ENCODE measurements at regions not wholly inside any gene's neighbourhood (a gene's known extent, or its start where the extent isn't known, plus 50 kb on each side); places are given as distances from the start of the nearest gene placed in this dataset.

DNA sequence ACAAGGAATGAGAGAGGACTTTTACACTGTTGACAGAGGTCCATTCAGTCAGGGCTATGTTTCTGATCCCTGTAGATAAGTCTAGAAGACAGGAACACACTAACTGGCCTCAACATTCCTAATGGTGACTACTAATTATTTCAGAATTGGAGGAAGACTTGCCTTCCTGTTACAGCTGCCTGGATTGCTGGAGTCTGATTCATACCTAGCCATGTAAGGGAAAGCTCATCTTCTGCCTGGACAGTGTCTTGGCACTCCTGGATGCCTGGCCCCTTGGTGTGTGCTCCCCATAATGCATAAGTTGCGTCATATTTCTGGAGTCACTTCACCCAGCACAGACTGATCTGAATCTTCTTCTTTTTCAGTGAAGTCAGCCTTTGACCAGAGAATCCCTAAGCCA lies 326.0 kb upstream of the RUNX1 start:
- WGBS, 2 donors = 92 to 93% methylated on average over 1 of the region's 1 CpG
- no peaks in the 10 kb centered on the region for H3K27me3 ChIP-seq (ENCODE audit: control insufficient read depth in 3 of 3, insufficient read depth in 3 of 3, low read length in 2 of 3)
- no peak overlapping the region for H3K4me3 ChIP-seq
- H3K36me3 ChIP-seq (ENCODE audit: control insufficient read depth in 4 of 4, insufficient read depth in 4 of 4, low read length in 4 of 4) = no peaks in the 10 kb centered on the region
- no peak overlapping the region for H3K27ac ChIP-seq (ENCODE audit: low read depth in 1 of 2, low read length in 1 of 2)
- H3K4me1 ChIP-seq (ENCODE audit: control insufficient read depth in 5 of 5, insufficient read depth in 5 of 5, low read length in 5 of 5) = no peaks in the 10 kb centered on the region
- TF ChIP-seq, protein P1, sequence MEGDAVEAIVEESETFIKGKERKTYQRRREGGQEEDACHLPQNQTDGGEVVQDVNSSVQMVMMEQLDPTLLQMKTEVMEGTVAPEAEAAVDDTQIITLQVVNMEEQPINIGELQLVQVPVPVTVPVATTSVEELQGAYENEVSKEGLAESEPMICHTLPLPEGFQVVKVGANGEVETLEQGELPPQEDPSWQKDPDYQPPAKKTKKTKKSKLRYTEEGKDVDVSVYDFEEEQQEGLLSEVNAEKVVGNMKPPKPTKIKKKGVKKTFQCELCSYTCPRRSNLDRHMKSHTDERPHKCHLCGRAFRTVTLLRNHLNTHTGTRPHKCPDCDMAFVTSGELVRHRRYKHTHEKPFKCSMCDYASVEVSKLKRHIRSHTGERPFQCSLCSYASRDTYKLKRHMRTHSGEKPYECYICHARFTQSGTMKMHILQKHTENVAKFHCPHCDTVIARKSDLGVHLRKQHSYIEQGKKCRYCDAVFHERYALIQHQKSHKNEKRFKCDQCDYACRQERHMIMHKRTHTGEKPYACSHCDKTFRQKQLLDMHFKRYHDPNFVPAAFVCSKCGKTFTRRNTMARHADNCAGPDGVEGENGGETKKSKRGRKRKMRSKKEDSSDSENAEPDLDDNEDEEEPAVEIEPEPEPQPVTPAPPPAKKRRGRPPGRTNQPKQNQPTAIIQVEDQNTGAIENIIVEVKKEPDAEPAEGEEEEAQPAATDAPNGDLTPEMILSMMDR (IDR thresholded peaks at IDR 0.05; ENCODE audit: control extremely low read depth, extremely low read depth) = no peak
- H3K9ac ChIP-seq (ENCODE audit: insufficient read depth in 1 of 2, low read length in 2 of 2) = no peak overlapping the region
- DNase-seq = no peak
- no peak for ATAC-seq (ENCODE audit: insufficient read depth, low FRiP score)
- H3K9me3 ChIP-seq (ENCODE audit: control insufficient read depth in 4 of 4, insufficient read depth in 3 of 4, low read length in 3 of 4) = no peaks in the 10 kb centered on the region

DNA sequence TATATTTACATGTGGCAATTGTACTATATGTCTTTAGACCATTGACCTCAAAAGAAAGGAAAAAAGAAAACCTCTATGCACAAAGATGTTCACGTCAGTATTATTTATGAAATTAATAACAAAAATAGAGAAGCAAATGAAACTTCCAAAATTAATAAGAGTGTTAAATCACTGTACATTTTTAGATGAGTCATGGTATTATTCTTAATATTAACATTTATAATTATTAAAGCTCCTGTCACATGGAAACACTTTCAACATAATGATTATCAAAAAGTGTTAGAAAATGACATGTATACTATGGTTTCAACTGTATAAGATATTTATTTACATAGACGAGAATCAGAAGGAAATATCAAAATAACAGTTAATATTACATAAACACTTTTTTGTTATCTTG lies 324.9 kb upstream of the RUNX1 start:
- DNase-seq = no peak

DNA sequence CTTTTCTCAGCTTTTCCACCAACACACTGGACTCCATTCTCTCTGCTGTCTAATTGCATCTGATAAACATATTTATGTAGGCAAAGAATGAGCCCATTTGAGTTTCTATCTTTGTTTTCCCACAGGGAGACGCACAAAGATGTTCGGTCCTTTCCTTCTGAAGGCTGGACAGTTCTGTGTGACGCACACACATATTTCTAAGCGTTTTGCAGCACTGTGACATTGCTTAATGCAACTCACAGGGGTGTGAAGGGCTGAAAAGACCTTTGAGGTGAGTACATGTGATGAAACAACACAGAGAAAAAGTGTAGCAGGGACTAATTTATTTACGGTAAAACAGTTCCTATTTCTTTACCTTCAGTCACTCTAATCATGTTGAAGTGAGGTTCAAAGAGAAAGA lies 323.1 kb upstream of the RUNX1 start:
- no peaks in the 10 kb centered on the region for H3K36me3 ChIP-seq (ENCODE audit: control insufficient read depth in 4 of 4, insufficient read depth in 4 of 4, low read length in 4 of 4)
- DNase-seq (no peak), ATAC-seq (ENCODE audit: insufficient read depth, low FRiP score) (no peak)
- peaks cover 0 to 2% (median 0%) of the 10 kb centered on the region in 4 donors for H3K9me3 ChIP-seq (ENCODE audit: control insufficient read depth in 4 of 4, insufficient read depth in 3 of 4, low read length in 3 of 4)
- H3K27ac ChIP-seq (ENCODE audit: low read depth in 1 of 2, low read length in 1 of 2) = no peak overlapping the region
- no peaks in the 10 kb centered on the region for H3K4me1 ChIP-seq (ENCODE audit: control insufficient read depth in 5 of 5, insufficient read depth in 5 of 5, low read length in 5 of 5)
- no peaks in the 10 kb centered on the region for H3K27me3 ChIP-seq (ENCODE audit: control insufficient read depth in 3 of 3, insufficient read depth in 3 of 3, low read length in 2 of 3)
- H3K9ac ChIP-seq (ENCODE audit: insufficient read depth in 1 of 2, low read length in 2 of 2) = no peak overlapping the region
- TF ChIP-seq, protein P1 (IDR thresholded peaks at IDR 0.05; ENCODE audit: control extremely low read depth, extremely low read depth) = no peak
- H3K4me3 ChIP-seq = no peak overlapping the region
- WGBS, 2 donors = 91 to 94% methylated on average over 5 of the region's 5 CpGs

More for the DNA sequence above, 324.9 kb upstream of the RUNX1 start:
- TF ChIP-seq, protein P1 (IDR thresholded peaks at IDR 0.05; ENCODE audit: control extremely low read depth, extremely low read depth) = no peak
- Histone ChIP-seq H3K27me3 (ENCODE audit: control insufficient read depth in 3 of 3, insufficient read depth in 3 of 3, low read length in 2 of 3) (no peaks in the 10 kb centered on the region), H3K4me3 (no peak overlapping the region), H3K4me1 (ENCODE audit: control insufficient read depth in 5 of 5, insufficient read depth in 5 of 5, low read length in 5 of 5) (no peaks in the 10 kb centered on the region), H3K36me3 (ENCODE audit: control insufficient read depth in 4 of 4, insufficient read depth in 4 of 4, low read length in 4 of 4) (no peaks in the 10 kb centered on the region), H3K9me3 (ENCODE audit: control insufficient read depth in 4 of 4, insufficient read depth in 3 of 4, low read length in 3 of 4) (no peaks in the 10 kb centered on the region), H3K9ac (ENCODE audit: insufficient read depth in 1 of 2, low read length in 2 of 2) (no peak overlapping the region), H3K27ac (ENCODE audit: low read depth in 1 of 2, low read length in 1 of 2) (no peak overlapping the region)
- WGBS, 2 donors = 69 to 86% methylated on average over 2 of the region's 2 CpGs
- no peak for ATAC-seq (ENCODE audit: insufficient read depth, low FRiP score)

DNA sequence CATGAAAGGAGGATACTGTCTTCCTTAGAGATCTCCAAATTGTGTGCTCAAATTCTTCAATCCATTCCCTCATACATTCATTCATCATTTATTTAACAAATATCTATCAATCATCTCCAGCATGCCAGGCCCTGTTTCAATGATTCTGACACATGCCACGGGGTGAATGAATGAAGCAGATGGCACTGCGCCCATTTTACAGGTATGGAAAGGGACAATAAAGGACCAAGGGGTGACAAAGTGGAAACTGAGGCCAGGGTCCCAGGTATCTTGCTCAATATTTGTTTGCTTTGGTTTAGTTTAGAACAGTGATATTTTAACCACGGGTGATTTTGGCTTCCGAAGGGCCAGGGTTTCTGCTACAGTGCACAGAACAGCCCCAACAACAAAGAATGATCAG lies 321.6 kb upstream of the RUNX1 start:
- peaks cover 0 to 2% (median 0%) of the 10 kb centered on the region in 4 donors for H3K9me3 ChIP-seq (ENCODE audit: control insufficient read depth in 4 of 4, insufficient read depth in 3 of 4, low read length in 3 of 4)
- H3K27ac ChIP-seq (ENCODE audit: low read depth in 1 of 2, low read length in 1 of 2) = no peak overlapping the region
- DNase-seq (no peak), ATAC-seq (ENCODE audit: insufficient read depth, low FRiP score) (no peak)
- 87 to 91% methylated on average over 4 of the region's 4 CpGs for WGBS, 2 donors
- TF ChIP-seq, protein P1 (IDR thresholded peaks at IDR 0.05; ENCODE audit: control extremely low read depth, extremely low read depth) = no peak
- H3K9ac ChIP-seq (ENCODE audit: insufficient read depth in 1 of 2, low read length in 2 of 2) = no peak overlapping the region
- no peak overlapping the region for H3K4me3 ChIP-seq
- no peaks in the 10 kb centered on the region for H3K27me3 ChIP-seq (ENCODE audit: control insufficient read depth in 3 of 3, insufficient read depth in 3 of 3, low read length in 2 of 3)
- H3K4me1 ChIP-seq (ENCODE audit: control insufficient read depth in 5 of 5, insufficient read depth in 5 of 5, low read length in 5 of 5) = peaks cover 0 to 5% (median 0%) of the 10 kb centered on the region in 5 donors
- H3K36me3 ChIP-seq (ENCODE audit: control insufficient read depth in 4 of 4, insufficient read depth in 4 of 4, low read length in 4 of 4) = no peaks in the 10 kb centered on the region
